Non-pigmented ciliary epithelial cell (primary cell): ENCODE measurements at regions not wholly inside any gene's neighbourhood (a gene's known extent, or its start where the extent isn't known, plus 50 kb on each side); places are given as distances from the start of the nearest gene placed in this dataset.
"Not testable (repeated sequence)": the region's sequence is repeated elsewhere in the genome, so short reads cannot be mapped to it uniquely, and the experiment has no call there.

Source experiments
- DNase-seq: peaks from one replicate; pipeline ENCODE4 v3.0.0-alpha.2; 2010; ENCODE audit warnings: low read depth

DNA sequence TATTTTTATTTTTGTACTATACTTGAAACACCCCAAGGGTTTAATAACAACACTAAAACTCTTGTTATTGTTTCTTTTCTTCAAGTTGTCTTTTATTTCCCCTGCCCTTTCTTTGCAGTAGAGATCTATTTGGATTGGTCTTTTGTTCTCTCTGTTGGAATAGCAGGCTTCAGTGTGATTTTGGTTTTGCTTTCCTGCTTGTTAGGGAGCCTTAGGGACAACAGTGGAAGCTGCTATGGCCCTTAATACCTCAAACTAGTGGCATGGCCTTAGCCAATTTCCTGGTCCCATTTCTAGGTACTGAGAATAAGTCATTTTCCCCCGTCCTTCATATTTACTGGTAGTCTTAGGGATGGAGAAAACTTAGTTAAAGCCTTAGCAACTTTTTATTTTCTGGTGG is 535.4 kb upstream of the NDST4 start:
- no peak for DNase-seq

DNA sequence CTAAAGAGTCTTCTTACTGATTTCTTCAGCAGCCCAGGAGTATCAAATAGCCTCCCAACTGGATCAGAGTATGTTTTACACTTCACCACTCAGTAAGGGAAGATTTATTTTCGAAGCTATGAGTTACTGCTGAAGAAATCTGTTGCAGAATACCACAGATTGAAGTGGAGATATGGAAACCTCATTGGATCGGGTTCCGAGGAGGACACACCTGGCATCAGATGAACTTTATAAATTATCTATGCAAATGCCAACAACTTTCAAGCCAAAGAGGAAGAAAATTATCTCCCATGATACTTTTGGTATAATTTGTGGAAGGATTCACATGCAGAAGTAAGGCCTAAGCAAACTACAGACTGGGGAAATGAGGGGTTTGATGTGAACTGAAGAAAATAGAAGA is 515.9 kb upstream of the NDST4 start:
- no peak for DNase-seq

DNA sequence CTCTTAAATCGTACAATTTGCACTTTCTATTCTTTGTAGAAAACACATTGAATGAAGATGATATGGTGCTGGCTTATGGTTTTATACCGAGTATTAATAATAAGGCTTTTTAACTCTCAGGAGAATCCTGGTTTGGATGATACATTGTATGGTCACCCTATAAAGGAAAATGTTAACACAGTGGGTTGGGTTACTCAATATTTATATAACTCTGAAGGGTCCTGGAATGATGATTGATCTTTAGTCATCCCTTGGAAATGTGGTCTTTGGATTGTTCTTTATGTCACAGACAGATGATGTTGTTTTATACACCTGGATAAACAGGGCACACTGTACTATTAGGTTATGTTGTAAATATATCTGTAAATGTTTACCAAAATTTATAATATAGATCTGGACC is 496.2 kb upstream of the NDST4 start:
- DNase-seq, result no peak

DNA sequence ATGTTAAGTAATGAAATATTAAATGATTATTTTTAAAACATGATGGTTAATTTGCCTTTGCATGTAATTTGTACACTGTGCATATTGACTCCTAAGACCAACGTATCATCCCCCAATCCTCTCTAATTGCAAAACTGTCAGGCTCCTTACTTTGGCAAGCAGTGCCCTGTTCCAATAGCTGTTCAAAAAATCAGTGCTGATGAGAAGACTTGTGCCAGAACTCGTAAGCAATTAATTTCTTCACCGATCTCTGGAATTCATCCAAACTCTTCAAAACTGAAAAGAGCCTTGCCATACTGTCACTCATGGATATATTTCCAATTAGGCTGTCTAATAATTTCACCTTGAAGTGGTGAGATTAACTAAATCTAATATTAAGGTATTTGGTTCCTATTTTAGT is 493.9 kb upstream of the NDST4 start:
- no peak for DNase-seq

DNA sequence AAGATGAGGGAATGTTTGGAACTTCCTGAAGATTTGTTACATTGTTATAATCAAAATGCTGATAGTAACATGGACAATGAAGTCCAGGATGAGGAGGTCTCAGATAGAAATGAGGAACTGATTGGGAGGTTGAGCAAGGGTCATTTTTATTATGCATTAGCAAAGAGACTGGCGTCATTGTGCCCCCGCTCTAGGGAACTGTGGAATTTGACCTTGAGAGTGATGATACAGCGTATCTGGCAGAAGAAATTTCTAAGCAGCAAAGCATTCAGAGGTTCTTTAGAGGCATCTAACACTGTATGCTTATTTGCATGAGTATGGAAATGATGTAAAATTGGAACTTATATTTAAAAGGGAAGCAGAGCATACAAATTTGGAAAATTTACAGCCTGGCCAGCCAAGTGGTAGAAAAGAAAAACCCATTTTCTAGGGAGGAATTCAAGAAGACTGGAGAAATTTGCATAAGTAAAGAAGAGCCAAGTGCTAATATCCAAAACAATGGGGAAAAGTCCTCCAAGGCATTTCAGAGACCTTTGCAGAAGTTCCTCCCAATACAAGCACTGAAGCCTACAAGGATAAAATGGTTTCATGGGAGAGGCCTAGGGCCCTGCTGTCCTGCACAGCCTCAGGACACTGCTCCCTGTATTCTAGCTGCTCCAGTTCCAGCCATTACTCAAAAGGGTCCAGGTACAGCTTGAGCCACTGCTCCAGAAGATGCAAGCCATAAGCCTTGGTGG is 483.0 kb upstream of the NDST4 start:
- DNase-seq, result no peak

DNA sequence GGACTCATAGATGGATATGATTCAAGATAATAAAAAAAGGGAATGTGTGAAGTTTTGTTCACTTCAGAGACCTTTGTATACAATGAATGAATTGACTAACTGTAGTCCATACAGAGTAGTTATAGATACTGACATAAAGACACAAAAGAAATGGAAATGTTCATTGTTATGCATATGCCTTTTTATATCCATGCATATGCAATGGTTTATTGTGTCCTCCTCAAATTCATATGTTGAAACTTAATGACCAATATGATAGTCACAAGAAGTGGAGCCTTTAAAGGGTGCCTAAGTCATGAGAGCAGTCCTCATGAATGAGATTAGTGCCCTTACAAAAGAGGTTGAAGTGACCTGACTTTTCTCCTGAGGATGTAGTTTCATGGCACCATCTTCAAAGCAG is 467.5 kb upstream of the NDST4 start:
- DNase-seq, result no peak

DNA sequence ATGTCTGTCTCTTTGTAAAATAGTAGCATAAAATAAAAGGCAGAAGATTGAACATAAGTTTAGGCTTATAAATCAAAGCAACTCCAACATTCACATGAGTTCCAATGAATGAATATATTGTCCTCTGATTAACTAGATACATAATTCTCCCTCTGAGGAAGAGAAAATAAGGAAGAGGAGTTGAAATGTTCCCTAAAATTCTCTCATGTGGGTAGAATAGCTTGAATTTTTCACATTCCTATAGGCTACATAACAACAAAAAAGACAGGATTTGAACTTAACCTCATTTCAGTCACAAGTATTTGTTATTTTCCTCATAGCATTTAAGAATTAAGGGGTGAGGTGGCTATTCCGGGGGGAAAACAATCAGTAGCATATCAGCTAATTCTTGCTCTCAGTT is 462.4 kb upstream of the NDST4 start:
- DNase-seq, result no peak

DNA sequence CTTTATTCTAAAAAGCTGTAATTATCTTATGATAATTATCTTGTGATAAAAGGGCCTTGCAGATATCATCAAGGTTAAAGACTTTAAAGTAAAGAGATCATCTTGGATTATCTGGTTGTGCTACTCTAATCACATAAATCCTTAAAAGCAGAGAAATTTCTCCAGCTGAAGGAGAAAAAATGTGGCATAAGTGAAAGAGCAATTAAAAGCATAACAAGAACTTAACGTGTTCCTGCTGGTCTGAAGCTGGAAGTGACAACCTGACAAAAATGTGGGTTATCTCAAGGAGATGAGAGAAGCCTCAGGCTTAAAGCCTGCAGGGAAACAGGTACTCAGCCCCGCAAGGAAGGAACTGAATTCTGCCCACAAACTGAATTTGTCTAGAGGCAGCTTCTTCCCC is 449.1 kb upstream of the NDST4 start:
- DNase-seq, result no peak

DNA sequence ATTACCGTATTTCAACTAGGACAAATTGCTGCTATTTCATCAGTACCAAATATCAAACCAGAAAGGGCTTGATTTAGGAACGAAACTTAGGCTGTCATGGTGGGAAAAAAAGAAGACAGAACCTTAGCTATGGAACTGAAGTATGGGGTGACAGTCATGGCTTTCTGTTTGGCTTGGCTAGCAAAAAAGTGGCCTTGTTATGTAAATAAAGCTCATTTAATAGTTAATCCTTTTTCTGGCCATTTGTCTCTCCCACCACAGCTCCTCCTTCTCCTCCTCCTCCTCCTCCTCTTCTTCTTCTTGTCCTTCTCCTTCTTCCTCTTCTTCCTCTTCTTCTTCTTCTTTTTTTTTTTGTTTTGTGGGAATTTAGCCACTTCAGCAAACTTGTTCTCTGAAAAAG is 434.7 kb upstream of the NDST4 start:
- DNase-seq, result no peak

DNA sequence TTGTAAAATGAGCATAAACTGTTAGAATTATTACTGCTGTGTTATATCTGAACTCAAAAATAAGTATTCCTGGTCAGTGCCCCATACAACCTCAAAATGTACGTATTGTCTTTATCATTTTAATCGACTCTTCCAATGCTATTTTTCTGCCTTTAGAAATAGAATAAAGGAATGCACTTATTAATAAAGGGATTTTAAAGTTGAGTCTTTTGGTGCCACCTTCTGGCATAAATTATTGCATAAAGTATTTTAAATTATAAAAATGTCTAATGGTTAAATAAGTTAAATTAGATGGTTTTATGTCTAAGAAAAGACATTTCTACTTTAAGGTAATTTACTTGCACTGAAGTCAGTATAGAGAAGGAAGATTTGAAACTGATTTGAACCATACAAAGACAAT is 424.0 kb upstream of the NDST4 start:
- no peak for DNase-seq

DNA sequence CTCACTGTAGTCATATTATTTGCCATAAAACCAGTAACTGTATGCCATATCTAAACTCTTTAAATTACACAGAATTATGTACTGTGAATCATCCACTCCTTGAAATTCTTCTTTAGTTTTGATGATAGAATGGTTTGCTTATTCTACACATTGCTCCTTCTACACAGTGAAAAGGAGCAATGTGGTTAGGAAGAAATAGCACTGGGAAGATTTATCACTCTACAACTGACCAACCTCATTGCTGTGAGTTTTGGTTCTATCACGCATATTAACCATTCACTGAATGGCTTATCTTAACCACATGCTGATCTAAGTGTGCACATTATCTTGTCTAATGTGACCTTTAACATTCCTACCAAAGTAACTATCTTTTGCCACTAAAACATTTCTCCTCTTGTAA is 415.7 kb upstream of the NDST4 start:
- no peak for DNase-seq

DNA sequence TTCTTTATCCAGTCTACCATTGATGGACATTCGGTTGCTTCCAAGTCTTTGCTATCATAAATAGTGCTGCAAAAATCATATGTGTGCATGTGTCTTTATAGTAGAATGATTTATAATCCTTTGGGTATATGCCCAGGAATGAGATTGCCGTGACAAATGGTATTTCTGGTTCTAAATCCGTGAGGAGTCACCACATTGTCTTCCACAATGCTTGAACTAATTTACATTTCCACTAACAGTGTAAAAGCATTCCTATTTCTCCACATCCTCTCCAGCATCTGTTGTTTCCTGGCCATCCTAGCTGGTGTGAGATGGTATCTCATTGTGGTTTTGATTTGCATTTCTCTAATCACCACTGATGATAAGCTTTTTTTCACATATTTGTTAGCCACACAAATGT is 406.1 kb upstream of the NDST4 start:
- DNase-seq, result not testable (repeated sequence)

DNA sequence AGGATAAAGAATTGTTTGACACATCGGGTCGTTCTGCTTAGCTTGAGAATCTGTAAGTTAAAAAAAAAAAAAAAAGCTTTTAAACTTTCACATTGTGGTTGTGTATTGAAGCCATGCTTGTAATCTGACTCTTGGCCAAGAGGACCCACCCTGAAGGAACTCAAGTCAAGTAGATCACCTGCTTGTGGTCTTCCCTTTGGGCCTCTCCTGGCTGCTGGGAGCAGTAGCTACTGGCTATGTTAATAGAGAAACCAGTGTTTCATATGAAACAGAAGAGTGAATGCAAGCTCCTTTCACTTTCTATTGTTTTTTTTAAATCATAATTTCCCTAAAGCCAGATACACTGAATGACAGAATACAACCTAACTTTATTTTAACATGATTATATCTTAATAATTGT is 402.4 kb upstream of the NDST4 start:
- no peak for DNase-seq

DNA sequence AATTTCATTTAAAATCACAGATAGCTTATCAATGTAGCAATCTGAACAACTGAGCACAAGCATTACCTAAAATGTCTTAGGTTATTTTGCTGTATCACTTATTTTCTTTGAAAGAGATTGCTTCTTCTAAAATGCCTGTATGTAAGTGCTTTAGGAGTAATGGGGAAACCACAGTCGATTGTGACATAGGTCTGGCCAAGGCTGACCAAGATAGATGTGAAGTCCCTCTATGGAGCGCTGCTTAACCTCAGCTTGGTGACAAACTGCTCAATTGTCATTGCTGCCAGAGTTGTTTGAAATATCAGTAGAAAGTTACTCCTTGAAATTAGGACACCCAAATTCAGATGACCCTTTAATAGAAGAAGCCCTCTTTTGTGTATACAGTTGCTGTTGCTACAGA is 401.9 kb upstream of the NDST4 start:
- no peak for DNase-seq

DNA sequence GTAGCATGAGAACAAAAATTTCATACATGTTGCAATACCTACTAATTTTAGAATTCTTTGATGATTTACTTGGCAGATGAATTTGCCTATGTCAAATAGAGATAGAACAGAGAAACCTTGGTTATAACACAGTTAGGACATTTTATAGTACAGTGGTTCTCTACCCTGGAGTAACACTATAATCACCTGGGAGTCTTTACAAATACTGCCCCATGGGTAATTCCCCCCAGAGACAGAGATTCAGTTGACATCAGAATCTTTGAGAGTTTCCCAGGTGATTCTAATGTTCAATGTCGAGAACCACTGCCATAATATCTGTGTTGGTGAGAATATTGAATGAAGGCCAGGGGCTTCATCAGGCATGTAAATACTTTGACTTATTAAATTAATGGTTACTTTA is 401.3 kb upstream of the NDST4 start:
- no peak for DNase-seq

DNA sequence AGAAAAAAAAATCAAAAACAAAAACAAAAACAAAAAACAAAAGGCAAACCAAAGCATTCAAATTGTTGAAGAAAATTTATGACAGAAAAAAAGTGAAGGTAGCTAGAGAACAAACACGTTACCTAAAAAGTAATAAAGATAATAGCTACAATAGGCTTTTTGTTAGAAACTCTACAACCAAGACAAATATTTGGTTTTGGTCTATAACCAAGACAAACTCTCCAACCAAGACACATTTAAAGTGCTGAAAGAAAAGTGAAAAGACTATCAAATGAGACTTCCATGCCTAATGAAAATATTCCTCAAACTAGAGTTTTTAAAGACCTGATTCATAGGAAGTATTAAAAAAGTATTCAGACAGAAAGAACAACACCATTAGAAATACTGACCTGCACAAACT is 391.9 kb upstream of the NDST4 start:
- no peak for DNase-seq

DNA sequence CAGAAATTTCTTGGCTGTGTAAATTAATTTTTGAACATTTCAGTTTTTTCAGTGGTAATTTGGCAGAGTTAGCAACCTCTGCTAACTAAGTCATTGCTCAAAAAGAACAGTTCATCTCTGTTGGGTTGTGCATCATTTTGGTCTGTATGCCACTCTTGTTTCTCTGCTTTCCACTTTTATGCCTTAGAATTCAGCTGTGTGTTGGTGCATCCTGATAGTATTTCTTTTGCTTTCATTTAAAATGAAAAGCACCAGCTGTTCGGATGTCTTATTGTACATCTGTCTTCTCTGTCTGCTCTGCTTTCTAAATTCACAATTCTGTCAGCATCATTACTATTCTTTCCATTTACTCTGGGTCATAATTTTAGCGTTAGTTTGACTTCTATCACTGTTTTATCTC is 388.2 kb upstream of the NDST4 start:
- DNase-seq, result no peak

DNA sequence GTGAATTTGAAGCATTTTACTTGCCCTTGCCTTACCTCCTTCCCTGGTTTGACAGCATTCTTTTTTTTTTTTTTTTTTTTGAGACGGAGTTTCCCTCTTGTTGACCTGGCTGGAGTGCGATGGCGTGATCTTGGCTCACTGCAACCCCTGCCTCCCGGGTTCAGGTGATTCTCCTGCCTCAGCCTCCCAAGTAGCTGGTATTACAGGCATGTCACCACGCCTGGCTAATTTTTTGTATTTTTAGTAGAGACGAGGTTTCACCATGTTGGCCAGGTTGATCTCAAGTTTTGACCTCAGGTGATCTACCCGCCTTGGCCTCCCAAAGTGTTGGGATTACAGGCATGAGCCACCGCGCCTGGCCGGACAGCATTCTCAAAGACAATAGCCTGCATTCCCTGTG is 380.4 kb upstream of the NDST4 start:
- not testable (repeated sequence) for DNase-seq

DNA sequence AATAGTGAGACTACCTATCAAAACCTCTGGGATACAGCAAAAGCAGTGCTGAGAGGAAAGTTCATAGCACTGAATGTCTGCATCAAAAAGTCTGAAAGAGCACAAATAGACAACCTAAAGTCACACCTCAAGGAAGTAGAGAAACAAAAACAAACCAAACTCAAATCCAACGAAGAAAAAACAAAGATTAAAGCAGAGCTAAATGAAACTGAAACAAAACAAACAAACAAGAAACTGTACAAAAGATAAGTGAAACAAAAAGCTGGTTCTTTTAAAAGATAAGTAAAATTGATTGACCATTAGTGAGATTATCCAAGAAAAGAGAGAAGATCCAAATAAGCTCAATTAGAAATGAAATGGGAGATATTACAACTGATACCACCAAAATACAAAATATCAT is 378.3 kb upstream of the NDST4 start:
- no peak for DNase-seq

DNA sequence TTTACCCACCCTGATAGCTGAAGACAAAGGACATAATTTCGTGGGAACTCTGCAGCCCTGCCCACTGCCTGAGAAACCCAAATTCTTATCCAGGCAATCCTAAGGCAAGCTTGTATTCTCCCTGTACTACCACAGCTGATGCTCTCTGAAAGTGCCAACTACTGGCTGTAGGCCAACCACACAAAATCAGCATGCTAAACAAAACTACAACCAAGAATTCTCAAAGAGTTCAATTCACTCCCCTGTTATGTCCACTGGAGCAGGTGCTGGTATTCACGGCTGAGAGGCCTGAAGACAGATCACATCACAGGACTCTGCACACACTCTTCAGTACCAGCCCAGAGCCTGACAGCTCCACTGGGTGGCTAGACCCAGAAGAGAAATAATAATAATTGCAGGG is 375.9 kb upstream of the NDST4 start:
- no peak for DNase-seq

DNA sequence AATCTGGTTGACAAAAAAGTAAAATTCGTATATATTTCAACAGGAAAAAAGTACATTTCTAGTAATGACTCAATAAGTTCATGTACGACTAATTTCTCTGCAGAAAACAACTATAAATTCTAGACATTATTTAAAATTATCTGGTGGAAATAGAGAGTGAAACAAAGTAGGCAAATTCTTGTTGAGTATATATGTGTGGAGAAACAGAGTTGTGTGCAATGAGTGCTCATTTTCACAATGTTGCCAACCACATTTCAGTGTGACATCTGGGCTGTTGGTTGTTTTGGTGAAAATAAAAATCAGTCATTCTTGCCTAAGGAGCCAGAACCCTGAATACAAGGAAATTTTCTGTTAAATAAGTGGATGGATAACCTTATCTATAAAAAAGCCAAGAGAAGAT is 372.0 kb upstream of the NDST4 start:
- DNase-seq, result no peak

DNA sequence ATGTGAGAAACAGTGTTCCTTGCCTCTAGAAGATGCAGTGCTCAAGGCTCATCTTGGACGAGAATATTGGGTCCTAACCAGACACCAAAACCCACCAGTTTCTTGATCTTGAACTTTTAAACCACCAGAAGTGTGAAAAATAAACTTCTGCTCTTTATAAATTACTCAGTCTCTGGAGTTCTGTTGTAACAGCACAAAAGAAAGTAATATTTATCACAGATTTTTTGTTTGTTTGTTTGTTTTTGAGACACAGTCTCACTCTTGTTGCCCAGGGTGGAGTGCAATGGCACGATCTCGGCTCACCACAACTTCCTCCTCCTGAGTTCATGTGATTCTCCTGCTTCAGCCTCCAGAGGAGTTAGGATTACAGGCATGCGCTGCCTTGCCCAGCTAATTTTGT is 371.1 kb upstream of the NDST4 start:
- DNase-seq, result no peak

DNA sequence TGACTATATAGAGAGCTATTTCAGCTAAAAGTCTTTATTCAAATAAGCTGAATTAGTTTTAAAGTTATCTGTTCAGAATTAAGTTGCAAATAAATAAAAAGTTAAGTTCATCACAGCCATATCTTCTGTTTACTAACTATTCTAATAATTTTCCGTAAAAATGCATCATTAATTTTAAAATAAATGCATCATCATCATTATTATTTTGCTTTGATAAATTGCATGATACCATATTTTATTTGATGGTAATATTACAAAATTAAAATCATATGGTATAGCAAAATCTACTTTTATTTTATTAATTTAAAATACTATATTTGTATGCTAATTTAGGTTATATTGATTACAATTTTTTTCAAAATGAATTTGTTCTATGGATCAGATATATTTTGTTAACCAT is 357.3 kb upstream of the NDST4 start:
- no peak for DNase-seq

DNA sequence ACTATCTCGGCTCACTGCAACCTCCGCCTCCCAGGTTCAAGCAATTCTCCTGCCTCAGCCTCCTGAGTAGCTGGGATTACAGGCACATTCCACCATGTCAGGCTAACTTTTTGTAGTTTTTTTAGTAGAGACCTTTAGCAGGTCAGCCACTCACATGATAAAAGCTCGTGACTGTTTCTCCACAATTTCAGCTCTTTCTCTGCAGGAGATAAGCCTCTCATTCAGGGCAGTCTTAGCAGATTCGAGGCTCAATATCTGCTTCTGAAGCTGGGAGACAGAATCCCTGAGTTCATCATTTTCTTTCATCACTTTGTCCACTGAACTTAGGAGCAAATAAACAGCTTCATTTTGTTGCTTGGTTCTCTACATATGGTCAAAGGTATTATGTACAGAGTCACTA is 345.9 kb upstream of the NDST4 start:
- not testable (repeated sequence) for DNase-seq

DNA sequence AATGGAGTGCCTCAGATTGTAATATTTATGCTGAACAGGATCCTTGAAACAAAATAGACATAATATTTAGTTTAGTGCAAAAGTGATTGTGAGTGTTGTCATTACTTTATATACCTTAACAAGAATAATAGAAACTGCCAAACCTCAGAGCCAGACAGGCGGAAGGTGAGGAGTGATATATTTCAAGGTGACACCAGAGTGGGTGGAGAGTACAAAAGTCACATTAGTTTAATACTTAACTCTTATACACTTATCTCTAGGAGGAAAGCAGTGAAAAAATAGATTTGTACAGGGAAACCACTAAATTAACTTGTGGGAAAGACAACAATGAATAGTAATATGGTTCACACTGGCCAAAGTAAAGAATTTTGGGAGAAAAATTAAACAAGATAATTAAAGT is 342.8 kb upstream of the NDST4 start:
- no peak for DNase-seq
